CD4-positive, alpha-beta T cell (primary cell): ENCODE measurements at regions not wholly inside any gene's neighbourhood (a gene's known extent, or its start where the extent isn't known, plus 50 kb on each side); places are given as distances from the start of the nearest gene placed in this dataset.
A peak's percentile ranks its signal among the peaks of the same experiment; 100 is the strongest.

Experiments used
- ATAC-seq: fragments of 200-7000 bp; cut with Tn5 transposase; one replicate; pipeline ENCODE4 v1.10.0; 2022; ENCODE audit warnings: mild to moderate bottlenecking; ENCODE audit not compliant: poor library complexity
- CTCF ChIA-PET: fragments of 350-600 bp; sonication (Branson Sonifier 250); formaldehyde crosslinking; loops from one replicate; lab custom pipeline; 2021; ENCODE audit warnings: antibody characterized with exemption, inconsistent platforms; lab: Charles Lee
- POLR2A ChIA-PET: fragments of 350-600 bp; sonication (Branson Sonifier 250); formaldehyde crosslinking; loops from one replicate; lab custom pipeline; 2021; ENCODE audit warnings: antibody characterized with exemption, inconsistent platforms; lab: Charles Lee
- DNase-seq, 14 experiments: peaks; one replicate each; pipeline ENCODE4 v3.0.0-alpha.2; 2013 to 2020; ENCODE audit warnings: mixed read lengths in 2 of 14
- H3K27ac ChIP-seq, 2 donors: one replicate each; pipeline versions ENCODE4 v1.5.1 to v1.7.0; 2013; ENCODE audit warnings: low read length in 2 of 2, low read depth in 1 of 2, mild to moderate bottlenecking in 1 of 2
- H3K27me3 ChIP-seq, 2 experiments: 1 replicate in 1 of 2; 2 replicates in 1 of 2; pipeline versions ENCODE4 v1.6.1 to v1.7.0; 2013; ENCODE audit warnings: low read length in 2 of 2, control low read depth in 1 of 2, mild to moderate bottlenecking in 1 of 2, moderate library complexity in 1 of 2; ENCODE audit not compliant: insufficient read depth in 2 of 2, control insufficient read depth in 1 of 2
- H3K36me3 ChIP-seq: one replicate; pipeline ENCODE4 v1.6.1; 2013; ENCODE audit warnings: low read length, control low read depth; ENCODE audit not compliant: insufficient read depth
- H3K4me1 ChIP-seq: one replicate; pipeline ENCODE4 v1.6.1; 2013; ENCODE audit warnings: low read length, control low read depth; ENCODE audit not compliant: insufficient read depth
- H3K4me3 ChIP-seq: one replicate; pipeline ENCODE4 v1.5.1; 2013; ENCODE audit warnings: mild to moderate bottlenecking, low read length, moderate library complexity
- H3K9me3 ChIP-seq, 2 experiments: 1 replicate in 1 of 2; 2 replicates in 1 of 2; pipeline versions ENCODE4 v1.6.1 to v1.7.0; 2013; ENCODE audit warnings: low read length in 2 of 2, mild to moderate bottlenecking in 2 of 2, control low read depth in 1 of 2, moderate library complexity in 1 of 2; ENCODE audit not compliant: control insufficient read depth in 1 of 2, insufficient read depth in 1 of 2
- H3K27ac Mint-ChIP-seq: one replicate; pipeline ENCODE4 v1.8.0; 2020; ENCODE audit warnings: mixed read lengths
- H3K27me3 Mint-ChIP-seq: one replicate; pipeline ENCODE4 v1.8.0; 2021; ENCODE audit warnings: mixed read lengths
- H3K36me3 Mint-ChIP-seq: one replicate; pipeline ENCODE4 v1.8.0; 2021; ENCODE audit warnings: low read depth, mixed read lengths
- H3K4me1 Mint-ChIP-seq: one replicate; pipeline ENCODE4 v1.8.0; 2021; ENCODE audit warnings: low read depth, mixed read lengths
- H3K4me3 Mint-ChIP-seq: one replicate; pipeline ENCODE4 v1.8.0; 2020; ENCODE audit warnings: mild to moderate bottlenecking, mixed read lengths
- H3K9me3 Mint-ChIP-seq: one replicate; pipeline ENCODE4 v1.8.0; 2020; ENCODE audit warnings: mixed read lengths
- intact Hi-C, 2 experiments: fragments of 100-400 bp; cut with DNase I in 1 of 2; cut with micrococcal nuclease in 1 of 2; formaldehyde crosslinking; loops; one replicate each; pipeline versions ENCODE4 v1.15.1 to v1.9.0; 2023 to 2025; cut with DNase I, micrococcal nuclease
- TF ChIP-seq, protein P1 (sequence below): fragments of 200-600 bp; IDR thresholded peaks from one replicate; pipeline ENCODE4 v1.8.0; 2022; ENCODE audit warnings: antibody characterized with exemption, mild to moderate bottlenecking

DNA sequence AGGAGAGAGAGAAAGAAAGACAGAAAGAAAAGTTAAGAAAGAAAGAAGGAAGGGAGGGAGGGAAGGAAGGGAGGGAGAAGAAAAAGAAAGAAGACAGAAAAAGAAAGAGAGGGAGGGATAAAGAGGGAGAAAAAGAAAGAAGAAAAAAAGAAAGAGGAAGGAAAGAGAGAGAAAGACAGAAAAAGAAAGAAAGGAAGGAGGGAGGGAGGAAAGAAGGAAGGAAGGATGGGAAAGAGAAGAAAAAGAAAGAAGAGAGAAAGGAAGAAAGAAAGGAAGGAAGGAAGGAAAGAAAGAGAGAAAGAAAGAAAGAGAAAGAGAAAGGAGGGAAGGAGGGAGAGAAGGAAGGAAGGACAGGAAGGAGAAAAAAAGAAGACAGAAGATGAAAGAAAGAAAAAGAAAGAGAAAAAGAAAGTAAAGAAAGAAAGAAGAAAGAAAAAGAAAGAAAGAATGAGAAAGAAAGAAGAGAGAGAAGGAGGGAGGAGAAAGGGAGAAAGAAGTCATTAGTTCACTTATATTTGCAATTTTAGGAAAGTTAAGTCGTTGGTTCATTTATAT lies 567.2 kb upstream of the CBLB start:
- ChIA-PET POLR2A (no interaction called here), CTCF (no interaction called here)
- Histone ChIP-seq H3K4me1 (no peaks in the 10 kb centered on the region), H3K27me3 (no peaks in the 10 kb centered on the region), H3K4me3 (no peak overlapping the region), H3K27ac (no peak overlapping the region), H3K36me3 (no peaks in the 10 kb centered on the region), H3K9me3 (peaks cover 0 to 8% of the 10 kb centered on the region in 2 experiments)
- Mint-ChIP-seq H3K9me3 (no peaks in the 10 kb centered on the region), H3K36me3 (no peaks in the 10 kb centered on the region), H3K27ac (no peak overlapping the region), H3K27me3 (no peaks in the 10 kb centered on the region), H3K4me3 (no peak overlapping the region), H3K4me1 (no peaks in the 10 kb centered on the region)
- no peak for ATAC-seq
- no peak for DNase-seq
- TF ChIP-seq, protein P1, sequence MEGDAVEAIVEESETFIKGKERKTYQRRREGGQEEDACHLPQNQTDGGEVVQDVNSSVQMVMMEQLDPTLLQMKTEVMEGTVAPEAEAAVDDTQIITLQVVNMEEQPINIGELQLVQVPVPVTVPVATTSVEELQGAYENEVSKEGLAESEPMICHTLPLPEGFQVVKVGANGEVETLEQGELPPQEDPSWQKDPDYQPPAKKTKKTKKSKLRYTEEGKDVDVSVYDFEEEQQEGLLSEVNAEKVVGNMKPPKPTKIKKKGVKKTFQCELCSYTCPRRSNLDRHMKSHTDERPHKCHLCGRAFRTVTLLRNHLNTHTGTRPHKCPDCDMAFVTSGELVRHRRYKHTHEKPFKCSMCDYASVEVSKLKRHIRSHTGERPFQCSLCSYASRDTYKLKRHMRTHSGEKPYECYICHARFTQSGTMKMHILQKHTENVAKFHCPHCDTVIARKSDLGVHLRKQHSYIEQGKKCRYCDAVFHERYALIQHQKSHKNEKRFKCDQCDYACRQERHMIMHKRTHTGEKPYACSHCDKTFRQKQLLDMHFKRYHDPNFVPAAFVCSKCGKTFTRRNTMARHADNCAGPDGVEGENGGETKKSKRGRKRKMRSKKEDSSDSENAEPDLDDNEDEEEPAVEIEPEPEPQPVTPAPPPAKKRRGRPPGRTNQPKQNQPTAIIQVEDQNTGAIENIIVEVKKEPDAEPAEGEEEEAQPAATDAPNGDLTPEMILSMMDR: peak; percentile 11
- intact Hi-C loops: no loop called here

- H3K27me3 ChIP-seq: no peaks in the 10 kb centered on the region
- ChIA-PET CTCF (interaction anchor here (0.6 kb wide), 1 partner anchor 10 kb away, joined by 3 read pairs; no protein-coding TSS in a partner anchor), POLR2A (interaction anchor here (0.7 kb wide), 1 partner anchor 168 kb away, joined by 3 read pairs; no protein-coding TSS in a partner anchor)
- no peaks in the 10 kb centered on the region for H3K36me3 Mint-ChIP-seq
- H3K27ac ChIP-seq: no peak overlapping the region
- DNase-seq: no peak
- no peak overlapping the region for H3K4me3 Mint-ChIP-seq
- H3K27ac Mint-ChIP-seq: no peak overlapping the region
- no peaks in the 10 kb centered on the region for H3K4me1 Mint-ChIP-seq
- H3K27me3 Mint-ChIP-seq: no peaks in the 10 kb centered on the region
- ATAC-seq: no peak
- TF ChIP-seq, protein P1: no peak
- peaks cover 0 to 1% of the 10 kb centered on the region in 2 experiments for H3K9me3 ChIP-seq
- H3K4me3 ChIP-seq: no peak overlapping the region
- no peaks in the 10 kb centered on the region for H3K9me3 Mint-ChIP-seq
- no peaks in the 10 kb centered on the region for H3K4me1 ChIP-seq
- intact Hi-C loops: no loop called here
- no peaks in the 10 kb centered on the region for H3K36me3 ChIP-seq
Observed at GRCh38 chr3:106438887-106439286, 570.1 kb upstream of the CBLB start.

DNA sequence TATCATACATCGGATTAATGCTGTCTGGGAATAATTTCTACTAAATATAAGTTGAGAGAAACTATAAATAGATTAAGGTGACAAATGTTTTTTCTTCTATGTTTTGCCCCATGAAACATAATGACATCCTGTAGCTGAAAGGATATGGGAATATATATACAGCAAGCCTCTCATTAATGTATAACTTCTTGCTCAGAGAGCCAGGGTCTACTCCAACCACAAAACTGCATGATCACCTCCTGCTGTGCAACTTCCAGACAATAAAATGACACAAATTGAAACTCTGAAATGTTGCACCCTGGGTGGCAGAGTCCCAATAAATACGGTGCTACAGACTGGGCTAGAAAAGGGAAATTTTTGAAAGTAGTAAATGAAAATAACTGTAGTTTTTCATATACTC lies 571.9 kb upstream of the CBLB start:
- TF ChIP-seq, protein P1: no peak
- POLR2A ChIA-PET: no interaction called here
- CTCF ChIA-PET: no interaction called here
- H3K9me3 Mint-ChIP-seq: no peaks in the 10 kb centered on the region
- H3K36me3 Mint-ChIP-seq: no peaks in the 10 kb centered on the region
- no peak overlapping the region for H3K4me3 ChIP-seq
- intact Hi-C loops: no loop called here
- no peak overlapping the region for H3K27ac ChIP-seq
- no peak overlapping the region for H3K4me3 Mint-ChIP-seq
- no peak for DNase-seq
- no peaks in the 10 kb centered on the region for H3K27me3 Mint-ChIP-seq
- H3K4me1 ChIP-seq: no peaks in the 10 kb centered on the region
- no peaks in the 10 kb centered on the region for H3K4me1 Mint-ChIP-seq
- no peaks in the 10 kb centered on the region for H3K27me3 ChIP-seq
- H3K36me3 ChIP-seq: no peaks in the 10 kb centered on the region
- H3K9me3 ChIP-seq: no peaks in the 10 kb centered on the region
- H3K27ac Mint-ChIP-seq: no peak overlapping the region
- ATAC-seq: no peak
